ENCODE measurements at regions not wholly inside any gene's neighbourhood (a gene's known extent, or its start where the extent isn't known, plus 50 kb on each side); places are given as distances from the start of the nearest gene placed in this dataset.

- DNase-seq (no peak), ATAC-seq (no peak)
- H3K4me3 ChIP-seq (ENCODE audit: low read length): no peak overlapping the region
- POLR2A ChIA-PET: no interaction called here
- H3K4me1 ChIP-seq (ENCODE audit: control insufficient read depth in 2 of 2, insufficient read depth in 2 of 2, low read length in 2 of 2): no peaks in the 10 kb centered on the region
- H3K27ac Mint-ChIP-seq: no peak overlapping the region
- CTCF ChIA-PET: interaction anchor here (1.1 kb wide), 1 partner anchor 735 kb away, joined by 4 read pairs; no protein-coding TSS in a partner anchor
- H3K4me1 Mint-ChIP-seq: no peaks in the 10 kb centered on the region
- H3K9me3 ChIP-seq (ENCODE audit: control insufficient read depth in 2 of 3, low read length in 3 of 3): no peaks in the 10 kb centered on the region
- no peaks in the 10 kb centered on the region for H3K9me3 Mint-ChIP-seq
- H3K36me3 Mint-ChIP-seq: no peaks in the 10 kb centered on the region
- no peak overlapping the region for H3K4me3 Mint-ChIP-seq
- no peaks in the 10 kb centered on the region for H3K36me3 ChIP-seq (ENCODE audit: control insufficient read depth in 2 of 3, insufficient read depth in 3 of 3, low read length in 3 of 3)
- intact Hi-C loops (cut with micrococcal nuclease): loop anchor here (1.0 to 2.0 kb wide), 3 partner anchors 733 to 931 kb away; partner anchors contain the start of gene LMO4 (in 1 of the 2)
- peaks cover 0 to 5% (median 0%) of the 10 kb centered on the region in 5 donors for H3K27me3 Mint-ChIP-seq
- H3K27ac ChIP-seq (ENCODE audit: low read depth, low read length): no peak overlapping the region
- no peaks in the 10 kb centered on the region for H3K27me3 ChIP-seq (ENCODE audit: control insufficient read depth in 2 of 2, insufficient read depth in 2 of 2, low read length in 2 of 2)
Measured at GRCh38 chr1:88061492-88062177, 622.4 kb upstream of the PKN2 start.

- DNase-seq (no peak), ATAC-seq (no peak)
- Mint-ChIP-seq H3K36me3 (no peaks in the 10 kb centered on the region), H3K27ac (no peak overlapping the region), H3K9me3 (no peaks in the 10 kb centered on the region), H3K27me3 (peaks cover 0 to 7% (median 0%) of the 10 kb centered on the region in 5 donors), H3K4me1 (no peaks in the 10 kb centered on the region), H3K4me3 (no peak overlapping the region)
- no peak overlapping the region for H3K27ac ChIP-seq (ENCODE audit: low read depth, low read length)
- H3K4me1 ChIP-seq (ENCODE audit: control insufficient read depth in 2 of 2, insufficient read depth in 2 of 2, low read length in 2 of 2): no peaks in the 10 kb centered on the region
- ChIA-PET CTCF (no interaction called here), POLR2A (no interaction called here)
- intact Hi-C loops (cut with micrococcal nuclease): no loop called here
- no peak overlapping the region for H3K4me3 ChIP-seq (ENCODE audit: low read length)
- no peaks in the 10 kb centered on the region for H3K9me3 ChIP-seq (ENCODE audit: control insufficient read depth in 2 of 3, low read length in 3 of 3)
- no peaks in the 10 kb centered on the region for H3K36me3 ChIP-seq (ENCODE audit: control insufficient read depth in 2 of 3, insufficient read depth in 3 of 3, low read length in 3 of 3)
- no peaks in the 10 kb centered on the region for H3K27me3 ChIP-seq (ENCODE audit: control insufficient read depth in 2 of 2, insufficient read depth in 2 of 2, low read length in 2 of 2)
Measured at GRCh38 chr1:88062650-88063153, 621.4 kb upstream of the PKN2 start.

- Mint-ChIP-seq H3K9me3 (no peaks in the 10 kb centered on the region), H3K4me1 (no peaks in the 10 kb centered on the region), H3K36me3 (no peaks in the 10 kb centered on the region), H3K27ac (no peak overlapping the region), H3K27me3 (peaks cover 0 to 7% (median 0%) of the 10 kb centered on the region in 5 donors), H3K4me3 (no peak overlapping the region)
- Histone ChIP-seq H3K27ac (ENCODE audit: low read depth, low read length) (no peak overlapping the region), H3K4me1 (ENCODE audit: control insufficient read depth in 2 of 2, insufficient read depth in 2 of 2, low read length in 2 of 2) (no peaks in the 10 kb centered on the region), H3K36me3 (ENCODE audit: control insufficient read depth in 2 of 3, insufficient read depth in 3 of 3, low read length in 3 of 3) (no peaks in the 10 kb centered on the region), H3K9me3 (ENCODE audit: control insufficient read depth in 2 of 3, low read length in 3 of 3) (no peaks in the 10 kb centered on the region), H3K4me3 (ENCODE audit: low read length) (no peak overlapping the region), H3K27me3 (ENCODE audit: control insufficient read depth in 2 of 2, insufficient read depth in 2 of 2, low read length in 2 of 2) (no peaks in the 10 kb centered on the region)
- ChIA-PET POLR2A (no interaction called here), CTCF (no interaction called here)
- intact Hi-C loops (cut with micrococcal nuclease): no loop called here
- DNase-seq (no peak), ATAC-seq (no peak)
Measured at GRCh38 chr1:88063605-88064004, 620.5 kb upstream of the PKN2 start.

- Histone ChIP-seq H3K9me3 (ENCODE audit: control insufficient read depth in 2 of 3, low read length in 3 of 3) (no peaks in the 10 kb centered on the region), H3K36me3 (ENCODE audit: control insufficient read depth in 2 of 3, insufficient read depth in 3 of 3, low read length in 3 of 3) (no peaks in the 10 kb centered on the region), H3K4me1 (ENCODE audit: control insufficient read depth in 2 of 2, insufficient read depth in 2 of 2, low read length in 2 of 2) (no peaks in the 10 kb centered on the region), H3K4me3 (ENCODE audit: low read length) (no peak overlapping the region), H3K27me3 (ENCODE audit: control insufficient read depth in 2 of 2, insufficient read depth in 2 of 2, low read length in 2 of 2) (no peaks in the 10 kb centered on the region), H3K27ac (ENCODE audit: low read depth, low read length) (no peak overlapping the region)
- POLR2A ChIA-PET: no interaction called here
- no peak overlapping the region for H3K27ac Mint-ChIP-seq
- H3K27me3 Mint-ChIP-seq: peaks cover 0 to 7% (median 0%) of the 10 kb centered on the region in 5 donors
- no peak overlapping the region for H3K4me3 Mint-ChIP-seq
- H3K36me3 Mint-ChIP-seq: no peaks in the 10 kb centered on the region
- H3K9me3 Mint-ChIP-seq: no peaks in the 10 kb centered on the region
- ATAC-seq (no peak), DNase-seq (no peak)
- CTCF ChIA-PET: no interaction called here
- H3K4me1 Mint-ChIP-seq: no peaks in the 10 kb centered on the region
- intact Hi-C loops (cut with micrococcal nuclease): no loop called here
Measured at GRCh38 chr1:88068407-88068960, 615.6 kb upstream of the PKN2 start.

- H3K27me3 ChIP-seq (ENCODE audit: control insufficient read depth in 2 of 2, insufficient read depth in 2 of 2, low read length in 2 of 2): no peaks in the 10 kb centered on the region
- Mint-ChIP-seq H3K27me3 (peaks cover 0 to 7% (median 0%) of the 10 kb centered on the region in 5 donors), H3K4me3 (no peak overlapping the region), H3K27ac (no peak overlapping the region), H3K9me3 (peaks cover 0 to 1% (median 0%) of the 10 kb centered on the region in 11 donors), H3K4me1 (no peaks in the 10 kb centered on the region), H3K36me3 (no peaks in the 10 kb centered on the region)
- intact Hi-C loops (cut with micrococcal nuclease): no loop called here
- POLR2A ChIA-PET: no interaction called here
- CTCF ChIA-PET: no interaction called here
- no peaks in the 10 kb centered on the region for H3K9me3 ChIP-seq (ENCODE audit: control insufficient read depth in 2 of 3, low read length in 3 of 3)
- no peak overlapping the region for H3K27ac ChIP-seq (ENCODE audit: low read depth, low read length)
- no peaks in the 10 kb centered on the region for H3K36me3 ChIP-seq (ENCODE audit: control insufficient read depth in 2 of 3, insufficient read depth in 3 of 3, low read length in 3 of 3)
- H3K4me1 ChIP-seq (ENCODE audit: control insufficient read depth in 2 of 2, insufficient read depth in 2 of 2, low read length in 2 of 2): no peaks in the 10 kb centered on the region
- ATAC-seq (no peak), DNase-seq (no peak)
- H3K4me3 ChIP-seq (ENCODE audit: low read length): no peak overlapping the region
Measured at GRCh38 chr1:88070956-88071355, 613.1 kb upstream of the PKN2 start.

- ATAC-seq (no peak), DNase-seq (no peak)
- intact Hi-C loops (cut with micrococcal nuclease): no loop called here
- no peak overlapping the region for H3K27ac Mint-ChIP-seq
- no peak overlapping the region for H3K4me3 ChIP-seq (ENCODE audit: low read length)
- no peaks in the 10 kb centered on the region for H3K27me3 ChIP-seq (ENCODE audit: control insufficient read depth in 2 of 2, insufficient read depth in 2 of 2, low read length in 2 of 2)
- no peaks in the 10 kb centered on the region for H3K36me3 ChIP-seq (ENCODE audit: control insufficient read depth in 2 of 3, insufficient read depth in 3 of 3, low read length in 3 of 3)
- H3K4me3 Mint-ChIP-seq: no peak overlapping the region
- H3K27ac ChIP-seq (ENCODE audit: low read depth, low read length): no peak overlapping the region
- ChIA-PET POLR2A (no interaction called here), CTCF (no interaction called here)
- H3K9me3 Mint-ChIP-seq: peaks cover 0 to 7% (median 0%) of the 10 kb centered on the region in 11 donors
- H3K4me1 ChIP-seq (ENCODE audit: control insufficient read depth in 2 of 2, insufficient read depth in 2 of 2, low read length in 2 of 2): no peaks in the 10 kb centered on the region
- no peaks in the 10 kb centered on the region for H3K9me3 ChIP-seq (ENCODE audit: control insufficient read depth in 2 of 3, low read length in 3 of 3)
- H3K27me3 Mint-ChIP-seq: peaks cover 0 to 5% (median 4%) of the 10 kb centered on the region in 5 donors
- H3K4me1 Mint-ChIP-seq: no peaks in the 10 kb centered on the region
- H3K36me3 Mint-ChIP-seq: peaks cover 0 to 3% (median 0%) of the 10 kb centered on the region in 5 donors
Measured at GRCh38 chr1:88074661-88075060, 609.4 kb upstream of the PKN2 start.

GRCh38 chr1:88075813-88076212 is 608.3 kb upstream of the PKN2 start:
- Histone ChIP-seq H3K4me3 (ENCODE audit: low read length) (no peak overlapping the region), H3K9me3 (ENCODE audit: control insufficient read depth in 2 of 3, low read length in 3 of 3) (no peaks in the 10 kb centered on the region), H3K27me3 (ENCODE audit: control insufficient read depth in 2 of 2, insufficient read depth in 2 of 2, low read length in 2 of 2) (no peaks in the 10 kb centered on the region), H3K27ac (ENCODE audit: low read depth, low read length) (no peak overlapping the region), H3K4me1 (ENCODE audit: control insufficient read depth in 2 of 2, insufficient read depth in 2 of 2, low read length in 2 of 2) (no peaks in the 10 kb centered on the region), H3K36me3 (ENCODE audit: control insufficient read depth in 2 of 3, insufficient read depth in 3 of 3, low read length in 3 of 3) (no peaks in the 10 kb centered on the region)
- Mint-ChIP-seq H3K27ac (no peak overlapping the region), H3K9me3 (peaks cover 0 to 7% (median 0%) of the 10 kb centered on the region in 11 donors), H3K36me3 (peaks cover 0 to 3% (median 0%) of the 10 kb centered on the region in 5 donors), H3K4me3 (no peak overlapping the region), H3K4me1 (no peaks in the 10 kb centered on the region), H3K27me3 (peaks cover 0 to 5% (median 4%) of the 10 kb centered on the region in 5 donors)
- ATAC-seq (no peak), DNase-seq (no peak)
- intact Hi-C loops (cut with micrococcal nuclease): no loop called here
- POLR2A ChIA-PET: no interaction called here
- CTCF ChIA-PET: no interaction called here
